PFSK-1 (cell line): ENCODE measurements at regions not wholly inside any gene's neighbourhood (a gene's known extent, or its start where the extent isn't known, plus 50 kb on each side); places are given as distances from the start of the nearest gene placed in this dataset.

Experiments
- FOXP2 ChIP-seq: optimal IDR thresholded peaks from 2 replicates; pipeline ENCODE3; 2011; ENCODE audit warnings: borderline replicate concordance, control low read depth, inconsistent platforms; ENCODE audit not compliant: insufficient read depth; ENCODE audit errors: extremely low read length, extremely low read depth
- POLR2AphosphoS5 ChIP-seq: IDR thresholded peaks from 2 replicates; pipeline ENCODE4 v1.6.1; 2012; ENCODE audit warnings: low read depth, mild to moderate bottlenecking, control low read depth, low read length, moderate library complexity
- SIN3A ChIP-seq: IDR thresholded peaks from 2 replicates; pipeline ENCODE4 v1.6.1; 2012; ENCODE audit warnings: mild to moderate bottlenecking, low read length, moderate library complexity, borderline replicate concordance; ENCODE audit not compliant: insufficient read depth
- TAF1 ChIP-seq: IDR thresholded peaks from 2 replicates; pipeline ENCODE4 v1.6.1; 2012; ENCODE audit warnings: low read length, control low read depth, borderline replicate concordance; ENCODE audit not compliant: insufficient read depth
- TF ChIP-seq, protein P1 (sequence below), 2 experiments: IDR thresholded peaks; 2 replicates each; pipeline versions ENCODE4 v1.6.1 to v1.8.0; 2011 to 2012; ENCODE audit warnings: low read depth in 2 of 2, low read length in 2 of 2, control low read depth in 1 of 2, inconsistent platforms in 1 of 2, mild to moderate bottlenecking in 1 of 2, moderate library complexity in 1 of 2; ENCODE audit not compliant: insufficient read depth in 1 of 2

DNA sequence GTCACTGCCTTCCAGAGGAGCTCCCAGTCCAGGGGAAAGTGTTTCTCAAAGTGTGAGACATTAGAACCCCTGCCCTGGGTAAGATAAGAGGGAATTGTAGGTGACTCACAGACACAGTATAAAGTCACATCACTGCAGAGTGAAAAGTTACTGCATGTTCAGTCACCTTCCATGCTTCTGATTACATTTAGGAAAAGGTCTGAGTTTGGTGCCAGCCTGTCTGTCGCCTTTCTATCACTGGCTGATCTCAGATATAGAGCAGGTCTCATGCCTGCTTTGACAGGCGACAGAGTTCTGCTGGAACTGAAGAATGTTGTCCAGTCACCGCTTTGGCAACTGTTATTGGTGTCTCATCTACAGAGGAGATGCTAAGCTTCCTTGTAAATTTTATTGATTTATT lies 1078.6 kb downstream of the UQCRFS1 start:
- TF ChIP-seq TAF1: no peak
- TF ChIP-seq, protein P1, sequence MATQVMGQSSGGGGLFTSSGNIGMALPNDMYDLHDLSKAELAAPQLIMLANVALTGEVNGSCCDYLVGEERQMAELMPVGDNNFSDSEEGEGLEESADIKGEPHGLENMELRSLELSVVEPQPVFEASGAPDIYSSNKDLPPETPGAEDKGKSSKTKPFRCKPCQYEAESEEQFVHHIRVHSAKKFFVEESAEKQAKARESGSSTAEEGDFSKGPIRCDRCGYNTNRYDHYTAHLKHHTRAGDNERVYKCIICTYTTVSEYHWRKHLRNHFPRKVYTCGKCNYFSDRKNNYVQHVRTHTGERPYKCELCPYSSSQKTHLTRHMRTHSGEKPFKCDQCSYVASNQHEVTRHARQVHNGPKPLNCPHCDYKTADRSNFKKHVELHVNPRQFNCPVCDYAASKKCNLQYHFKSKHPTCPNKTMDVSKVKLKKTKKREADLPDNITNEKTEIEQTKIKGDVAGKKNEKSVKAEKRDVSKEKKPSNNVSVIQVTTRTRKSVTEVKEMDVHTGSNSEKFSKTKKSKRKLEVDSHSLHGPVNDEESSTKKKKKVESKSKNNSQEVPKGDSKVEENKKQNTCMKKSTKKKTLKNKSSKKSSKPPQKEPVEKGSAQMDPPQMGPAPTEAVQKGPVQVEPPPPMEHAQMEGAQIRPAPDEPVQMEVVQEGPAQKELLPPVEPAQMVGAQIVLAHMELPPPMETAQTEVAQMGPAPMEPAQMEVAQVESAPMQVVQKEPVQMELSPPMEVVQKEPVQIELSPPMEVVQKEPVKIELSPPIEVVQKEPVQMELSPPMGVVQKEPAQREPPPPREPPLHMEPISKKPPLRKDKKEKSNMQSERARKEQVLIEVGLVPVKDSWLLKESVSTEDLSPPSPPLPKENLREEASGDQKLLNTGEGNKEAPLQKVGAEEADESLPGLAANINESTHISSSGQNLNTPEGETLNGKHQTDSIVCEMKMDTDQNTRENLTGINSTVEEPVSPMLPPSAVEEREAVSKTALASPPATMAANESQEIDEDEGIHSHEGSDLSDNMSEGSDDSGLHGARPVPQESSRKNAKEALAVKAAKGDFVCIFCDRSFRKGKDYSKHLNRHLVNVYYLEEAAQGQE (IDR thresholded peaks at IDR 0.05; ENCODE audit: insufficient read depth in 1 of 2, low read depth in 2 of 2, low read length in 2 of 2): no peak
- no peak for TF ChIP-seq POLR2AphosphoS5
- no peak for TF ChIP-seq FOXP2
- no peak for TF ChIP-seq SIN3A

GRCh38 chr19:28130066-28130511 lies 1082.9 kb downstream of the UQCRFS1 start:
- TF ChIP-seq TAF1: no peak
- TF ChIP-seq, protein P1 (IDR thresholded peaks at IDR 0.05; ENCODE audit: insufficient read depth in 1 of 2, low read depth in 2 of 2, low read length in 2 of 2): no peak

DNA sequence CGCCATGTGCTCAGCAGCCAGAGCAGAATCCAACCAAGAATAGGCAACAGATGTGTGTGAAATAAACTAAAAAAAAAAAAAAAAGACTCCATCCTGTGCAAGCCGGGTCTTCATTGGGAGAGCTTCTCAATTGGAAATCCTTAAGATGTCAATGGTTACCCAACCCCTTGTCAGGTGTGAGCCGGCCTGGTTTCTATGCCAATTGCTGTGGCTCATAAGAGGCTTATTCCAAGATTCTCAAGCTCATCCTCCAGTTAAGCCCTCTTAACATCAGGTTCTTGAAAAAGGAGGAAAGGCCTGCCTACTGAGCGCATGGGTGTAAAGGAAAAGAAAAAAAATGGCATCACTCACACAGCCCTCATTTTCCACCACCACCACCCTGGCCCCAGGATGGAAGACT lies 1084.6 kb downstream of the UQCRFS1 start:
- no peak for TF ChIP-seq SIN3A
- no peak for TF ChIP-seq TAF1
- TF ChIP-seq POLR2AphosphoS5: no peak
- TF ChIP-seq FOXP2: no peak
- TF ChIP-seq, protein P1 (IDR thresholded peaks at IDR 0.05; ENCODE audit: insufficient read depth in 1 of 2, low read depth in 2 of 2, low read length in 2 of 2): no peak

- TF ChIP-seq, protein P1 (IDR thresholded peaks at IDR 0.05; ENCODE audit: insufficient read depth in 1 of 2, low read depth in 2 of 2, low read length in 2 of 2): no peak
- TF ChIP-seq SIN3A (no peak), FOXP2 (no peak), TAF1 (no peak), POLR2AphosphoS5 (no peak)
Observed at GRCh38 chr19:28126135-28126898, 1086.6 kb downstream of the UQCRFS1 start.

DNA sequence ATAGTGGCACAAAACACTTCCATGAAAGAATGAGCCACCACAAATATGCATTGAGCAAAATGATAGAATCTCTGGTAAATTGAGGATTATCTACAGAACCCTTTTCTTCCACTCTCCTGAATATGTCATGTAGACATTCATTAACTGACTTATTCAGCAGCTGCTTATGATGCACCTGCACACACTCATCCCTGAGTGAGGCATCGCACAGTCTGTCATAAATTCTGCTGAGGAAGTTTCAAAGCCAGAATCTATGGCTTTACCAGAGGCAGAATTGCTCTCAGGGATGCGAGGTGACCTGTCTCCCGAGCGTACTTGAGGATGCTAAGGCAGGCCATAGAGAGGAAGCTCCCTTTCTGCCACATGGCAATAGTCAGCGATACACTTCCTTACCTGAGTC lies 1090.2 kb downstream of the UQCRFS1 start:
- TF ChIP-seq POLR2AphosphoS5 (no peak), SIN3A (no peak), FOXP2 (no peak), TAF1 (no peak)
- TF ChIP-seq, protein P1 (IDR thresholded peaks at IDR 0.05; ENCODE audit: insufficient read depth in 1 of 2, low read depth in 2 of 2, low read length in 2 of 2): no peak
